ENCODE measurements at regions not wholly inside any gene's neighbourhood (a gene's known extent, or its start where the extent isn't known, plus 50 kb on each side); places are given as distances from the start of the nearest gene placed in this dataset.

GRCh38 chr15:25497934-25498333 is 59.1 kb upstream of the UBE3A start (continued):
- TF ChIP-seq REST (IDR thresholded peaks at IDR 0.05; ENCODE audit: unreplicated experiment) (no peak), NANOG (IDR thresholded peaks at IDR 0.05; ENCODE audit: borderline replicate concordance) (no peak)

GRCh38 chr15:25493823-25494526 is 55.2 kb upstream of the UBE3A start:
- no peak overlapping the region for H3K27ac ChIP-seq (ENCODE audit: low read depth)
- H4K20me1 ChIP-seq (replicated peaks; ENCODE audit: insufficient read depth): no peaks in the 10 kb centered on the region
- H3K27me3 Mint-ChIP-seq (ENCODE audit: insufficient read depth, low read depth, poor library complexity): no peaks in the 10 kb centered on the region
- no peak overlapping the region for H2AFZ ChIP-seq
- ATAC-seq (no peak), DNase-seq (ENCODE audit: low spot score) (no peak)
- H3K27ac Mint-ChIP-seq: no peak overlapping the region
- H3K36me3 ChIP-seq (ENCODE audit: insufficient read depth): no peaks in the 10 kb centered on the region; the same call in 1 of the 2 replicates
- no peak overlapping the region for H3K4me2 ChIP-seq
- peaks cover 3% of the 10 kb centered on the region; the same call in 2 of the 3 replicates for H3K36me3 Mint-ChIP-seq (ENCODE audit: low read depth)
- no peak overlapping the region for H3K4me3 Mint-ChIP-seq
- H3K9me3 Mint-ChIP-seq: peaks cover 10% of the 10 kb centered on the region
- H3K27me3 ChIP-seq (ENCODE audit: insufficient read depth): no peaks in the 10 kb centered on the region
- H3K4me3 ChIP-seq: no peak overlapping the region
- H3K9me2 ChIP-seq (ENCODE audit: insufficient read depth): 0 out of 2 replicates have a peak, but pooled peaks cover 5% of the 10 kb centered on the region
- no peaks in the 10 kb centered on the region for H3K79me2 ChIP-seq (replicated peaks; ENCODE audit: insufficient read depth)
- no peaks in the 10 kb centered on the region for H3K4me1 ChIP-seq (ENCODE audit: insufficient read depth)
- peaks cover 13% of the 10 kb centered on the region for H3K4me1 Mint-ChIP-seq
- H3F3A ChIP-seq (replicated peaks; ENCODE audit: low read depth): no peaks in the 10 kb centered on the region
- TF ChIP-seq EZH2phosphoT487 (IDR thresholded peaks at IDR 0.05; ENCODE audit: unreplicated experiment): no peak
- no peak for TF ChIP-seq POLR2AphosphoS5 (IDR thresholded peaks at IDR 0.05; ENCODE audit: low read depth)
- no peak for TF ChIP-seq ZNF331 (CRISPR knock-in tag; IDR thresholded peaks at IDR 0.05; ENCODE audit: low read depth)
- TF ChIP-seq JUNB (IDR thresholded peaks at IDR 0.05; ENCODE audit: unreplicated experiment): no peak
- no peak for TF ChIP-seq ETS1 (IDR thresholded peaks at IDR 0.05)
- no peak for TF ChIP-seq CREB1 (CRISPR knock-in tag; IDR thresholded peaks at IDR 0.05; ENCODE audit: low read depth)
- no peak for TF ChIP-seq ZNF114 (CRISPR knock-in tag; IDR thresholded peaks at IDR 0.05)
- TF ChIP-seq ZNF462 (CRISPR knock-in tag; IDR thresholded peaks at IDR 0.05): no peak
- no peak for TF ChIP-seq STAT1 (IDR thresholded peaks at IDR 0.05; ENCODE audit: unreplicated experiment)
- TF ChIP-seq CTCF (conservative IDR thresholded peaks at IDR 0.05; ENCODE audit: low read depth in 2 of 2): no peak
- TF ChIP-seq NANOG (IDR thresholded peaks at IDR 0.05; ENCODE audit: borderline replicate concordance): no peak

Data from GM23338 (cell line).